HFF-Myc (cell line): ENCODE measurements at regions not wholly inside any gene's neighbourhood (a gene's known extent, or its start where the extent isn't known, plus 50 kb on each side); places are given as distances from the start of the nearest gene placed in this dataset.

Experiments used
- DNase-seq: peaks from one replicate; pipeline ENCODE4 v3.0.0-alpha.2; 2011; ENCODE audit warnings: low read depth; ENCODE audit errors: extremely low read depth
- H3K4me3 ChIP-seq: replicated peaks from 2 replicates; pipeline ENCODE4 v1.5.1; 2011; ENCODE audit warnings: low read depth, mild to moderate bottlenecking, control low read depth, low read length
- CTCF ChIP-seq: IDR thresholded peaks from 2 replicates; pipeline ENCODE4 v1.5.1; 2012; ENCODE audit warnings: mild to moderate bottlenecking, low read depth, low read length, control low read depth; ENCODE audit errors: missing control alignments

GRCh38 chr13:79966059-79966458, 374.9 kb downstream of the SPRY2 start:
- no peak for TF ChIP-seq CTCF

GRCh38 chr13:79946556-79946955, 394.4 kb downstream of the SPRY2 start:
- TF ChIP-seq CTCF, result no peak
- H3K4me3 ChIP-seq, result no peak overlapping the region
- DNase-seq, result no peak

More at GRCh38 chr13:79966059-79966458, 374.9 kb downstream of the SPRY2 start:
- no peak overlapping the region for H3K4me3 ChIP-seq
- no peak for DNase-seq

GRCh38 chr13:79943346-79944023, 397.4 kb downstream of the SPRY2 start:
- TF ChIP-seq CTCF, result no peak
- no peak overlapping the region for H3K4me3 ChIP-seq
- no peak for DNase-seq

- DNase-seq, result no peak
- no peak for TF ChIP-seq CTCF
- no peak overlapping the region for H3K4me3 ChIP-seq
These were observed 399.2 kb downstream of the SPRY2 start for GRCh38 chr13:79941752-79942151.

GRCh38 chr13:79939689-79940088, 401.2 kb downstream of the SPRY2 start:
- no peak overlapping the region for H3K4me3 ChIP-seq
- DNase-seq, result no peak
- TF ChIP-seq CTCF, result no peak

GRCh38 chr13:79937771-79938216, 403.1 kb downstream of the SPRY2 start:
- DNase-seq, result no peak
- no peak for TF ChIP-seq CTCF
- no peak overlapping the region for H3K4me3 ChIP-seq

- TF ChIP-seq CTCF, result no peak
- H3K4me3 ChIP-seq, result no peak overlapping the region
- no peak for DNase-seq
These were observed 403.6 kb downstream of the SPRY2 start for GRCh38 chr13:79937311-79937710.
